Vagina (tissue), 2 donors: ENCODE measurements at regions not wholly inside any gene's neighbourhood (a gene's known extent, or its start where the extent isn't known, plus 50 kb on each side); places are given as distances from the start of the nearest gene placed in this dataset.

Experiments
- DNase-seq, 2 donors: peaks; one replicate each; pipeline ENCODE4 v3.0.0-alpha.2; 2017; ENCODE audit errors: extremely low spot score in 2 of 2
- H3K27ac ChIP-seq: fragments of 200-600 bp; sonication (generic); one replicate; pipeline ENCODE4 v1.5.1; 2019
- H3K27me3 ChIP-seq: fragments of 200-600 bp; sonication (generic); one replicate; pipeline ENCODE4 v1.5.1; 2019
- H3K36me3 ChIP-seq, 2 donors: fragments of 200-600 bp; sonication (generic); one replicate each; pipeline ENCODE4 v1.5.1; 2017 to 2019
- H3K4me1 ChIP-seq: fragments of 200-600 bp; sonication (generic); one replicate; pipeline ENCODE4 v1.5.1; 2019
- H3K4me3 ChIP-seq, 2 donors: fragments of 200-600 bp; sonication (generic); 1 replicate in 1 of 2; 2 replicates in 1 of 2; pipeline ENCODE4 v1.5.1; 2016 to 2019
- H3K9me3 ChIP-seq: fragments of 200-600 bp; sonication (generic); one replicate; pipeline ENCODE4 v1.5.1; 2019
- CTCF ChIP-seq, 3 experiments: fragments of 450-650 bp in 2 of 3; fragments of 200-600 bp in 1 of 3; sonication (generic) in 1 of 3; IDR thresholded peaks; one replicate each; pipeline ENCODE4 v1.5.1; 2017 to 2019; ENCODE audit warnings: antibody characterized with exemption in 3 of 3, mild to moderate bottlenecking in 2 of 3, moderate library complexity in 2 of 3
- POLR2A ChIP-seq, 2 donors: fragments of 450-650 bp; IDR thresholded peaks; one replicate each; pipeline ENCODE4 v1.6.1; 2017; ENCODE audit warnings: antibody characterized with exemption in 2 of 2, mild to moderate bottlenecking in 2 of 2, moderate library complexity in 2 of 2
- POLR2AphosphoS5 ChIP-seq, 2 donors: sonication (generic); formaldehyde crosslinking; IDR thresholded peaks; one replicate each; pipeline ENCODE4 v1.9.0; 2017; ENCODE audit warnings: antibody characterized with exemption in 2 of 2, mild to moderate bottlenecking in 2 of 2, low read depth in 1 of 2; ENCODE audit not compliant: insufficient read depth in 1 of 2
- intact Hi-C: fragments of 100-400 bp; cut with DNase I; formaldehyde crosslinking; loops from one replicate; pipeline ENCODE4 v1.15.1; 2023

DNA sequence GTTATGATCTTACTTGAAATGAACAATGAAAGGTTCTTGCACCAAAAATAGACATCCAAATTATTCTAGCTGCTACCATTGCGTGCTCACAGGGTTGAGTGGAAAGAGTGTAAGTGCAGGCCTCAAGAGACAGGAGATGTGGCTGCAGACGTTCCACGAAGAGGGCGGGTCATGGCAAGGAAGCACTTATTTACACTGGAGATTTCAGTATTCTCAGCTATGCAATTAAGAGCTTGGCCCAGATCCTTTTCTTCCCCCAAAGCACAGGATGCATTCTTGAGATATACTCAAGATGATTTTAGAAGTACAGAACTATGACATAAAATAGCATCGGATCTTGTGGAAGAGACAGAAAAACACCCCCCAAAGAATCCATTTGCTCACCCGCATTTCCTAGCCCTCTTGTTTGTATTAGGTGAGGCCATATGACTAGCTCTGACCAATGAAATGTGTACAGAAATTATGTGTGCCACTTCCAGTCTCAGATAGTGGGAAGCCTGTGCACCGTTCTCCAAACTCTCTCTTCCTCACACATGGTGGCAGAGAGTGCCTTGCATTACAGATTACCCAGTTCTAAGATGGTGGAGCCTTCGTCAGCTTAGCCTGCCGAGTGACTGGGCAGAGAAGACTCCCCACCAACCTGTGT lies 261.4 kb downstream of the TTC8 start:
- Histone ChIP-seq H3K36me3 (no peaks in the 10 kb centered on the region), H3K4me1 (no peaks in the 10 kb centered on the region), H3K4me3 (no peak overlapping the region), H3K27ac (no peak overlapping the region), H3K9me3 (no peaks in the 10 kb centered on the region), H3K27me3 (no peaks in the 10 kb centered on the region)
- no peak for DNase-seq
- intact Hi-C loops, result no loop called here
- TF ChIP-seq POLR2AphosphoS5 (IDR thresholded peaks at IDR 0.05; ENCODE audit: insufficient read depth in 1 of 2, low read depth in 1 of 2) (no peak), POLR2A (IDR thresholded peaks at IDR 0.05) (no peak), CTCF (IDR thresholded peaks at IDR 0.05) (no peak)

DNA sequence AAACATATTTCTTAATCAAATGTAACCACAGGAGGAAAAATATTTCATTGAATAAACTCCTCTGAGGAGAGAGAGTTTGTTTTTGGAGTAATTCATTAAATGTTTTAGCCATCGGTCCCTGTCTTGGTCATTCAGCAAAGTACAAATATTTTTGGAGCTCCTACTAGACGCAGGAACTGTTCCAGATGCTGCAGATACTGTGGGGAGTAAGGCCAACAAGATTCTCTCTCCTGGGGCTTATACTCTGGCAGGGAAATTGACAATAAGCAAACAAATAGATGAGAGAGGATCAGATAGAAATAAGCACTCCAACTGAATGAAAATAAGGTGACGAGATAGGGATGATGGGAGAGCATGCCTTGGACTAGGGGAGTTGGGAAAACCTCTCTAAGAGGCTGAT lies 264.1 kb downstream of the TTC8 start:
- Histone ChIP-seq H3K27ac (no peak overlapping the region), H3K36me3 (no peaks in the 10 kb centered on the region), H3K27me3 (no peaks in the 10 kb centered on the region), H3K9me3 (no peaks in the 10 kb centered on the region), H3K4me1 (no peaks in the 10 kb centered on the region), H3K4me3 (no peak overlapping the region)
- intact Hi-C loops, result no loop called here
- DNase-seq, result no peak
- TF ChIP-seq POLR2A (IDR thresholded peaks at IDR 0.05), result no peak
- no peak for TF ChIP-seq POLR2AphosphoS5 (IDR thresholded peaks at IDR 0.05; ENCODE audit: insufficient read depth in 1 of 2, low read depth in 1 of 2)
- TF ChIP-seq CTCF (IDR thresholded peaks at IDR 0.05), result no peak

GRCh38 chr14:89089330-89089729 lies 264.9 kb downstream of the TTC8 start:
- Histone ChIP-seq H3K27me3 (no peaks in the 10 kb centered on the region), H3K4me3 (no peak overlapping the region), H3K36me3 (no peaks in the 10 kb centered on the region), H3K4me1 (no peaks in the 10 kb centered on the region), H3K27ac (no peak overlapping the region), H3K9me3 (no peaks in the 10 kb centered on the region)
- no peak for DNase-seq
- TF ChIP-seq POLR2AphosphoS5 (IDR thresholded peaks at IDR 0.05; ENCODE audit: insufficient read depth in 1 of 2, low read depth in 1 of 2) (no peak), CTCF (IDR thresholded peaks at IDR 0.05) (no peak), POLR2A (IDR thresholded peaks at IDR 0.05) (no peak)
- intact Hi-C loops, result no loop called here

GRCh38 chr14:89091781-89092180 lies 267.3 kb downstream of the TTC8 start:
- no peak overlapping the region for H3K27ac ChIP-seq
- intact Hi-C loops, result no loop called here
- H3K36me3 ChIP-seq, result no peaks in the 10 kb centered on the region
- no peaks in the 10 kb centered on the region for H3K4me1 ChIP-seq
- no peak overlapping the region for H3K4me3 ChIP-seq
- H3K9me3 ChIP-seq, result no peaks in the 10 kb centered on the region
- H3K27me3 ChIP-seq, result no peaks in the 10 kb centered on the region
- DNase-seq, result no peak
- TF ChIP-seq CTCF (IDR thresholded peaks at IDR 0.05) (no peak), POLR2A (IDR thresholded peaks at IDR 0.05) (no peak), POLR2AphosphoS5 (IDR thresholded peaks at IDR 0.05; ENCODE audit: insufficient read depth in 1 of 2, low read depth in 1 of 2) (no peak)

- H3K4me1 ChIP-seq, result no peaks in the 10 kb centered on the region
- no peak overlapping the region for H3K27ac ChIP-seq
- H3K36me3 ChIP-seq, result no peaks in the 10 kb centered on the region
- intact Hi-C loops, result no loop called here
- H3K27me3 ChIP-seq, result no peaks in the 10 kb centered on the region
- no peak for DNase-seq
- no peaks in the 10 kb centered on the region for H3K9me3 ChIP-seq
- no peak overlapping the region for H3K4me3 ChIP-seq
- TF ChIP-seq CTCF (IDR thresholded peaks at IDR 0.05) (no peak), POLR2AphosphoS5 (IDR thresholded peaks at IDR 0.05; ENCODE audit: insufficient read depth in 1 of 2, low read depth in 1 of 2) (no peak), POLR2A (IDR thresholded peaks at IDR 0.05) (no peak)
Observed at GRCh38 chr14:89093083-89093730, 268.8 kb downstream of the TTC8 start.
